Liver (tissue), 8 donors: ENCODE measurements at regions not wholly inside any gene's neighbourhood (a gene's known extent, or its start where the extent isn't known, plus 50 kb on each side); places are given as distances from the start of the nearest gene placed in this dataset.

Experiments used
- DNase-seq: peaks from one replicate; pipeline ENCODE4 v3.0.0-alpha.2; 2017; ENCODE audit warnings: low spot score
- H3K27ac ChIP-seq, 2 donors: one replicate each; pipeline ENCODE4 v1.7.0; 2013; ENCODE audit warnings: inconsistent platforms in 2 of 2, low read length in 2 of 2, control low read depth in 1 of 2, low read depth in 1 of 2, mild to moderate bottlenecking in 1 of 2
- H3K27me3 ChIP-seq, 4 donors: one replicate each; pipeline versions ENCODE4 v1.6.1 to v1.7.0; 2013; ENCODE audit warnings: low read length in 3 of 4, inconsistent platforms in 1 of 4, mild to moderate bottlenecking in 1 of 4, moderate library complexity in 1 of 4; ENCODE audit not compliant: control insufficient read depth in 4 of 4, insufficient read depth in 4 of 4
- H3K36me3 ChIP-seq, 4 donors: one replicate each; pipeline versions ENCODE4 v1.6.1 to v1.7.0; 2013; ENCODE audit warnings: low read length in 3 of 4, mild to moderate bottlenecking in 3 of 4, low read depth in 1 of 4, moderate library complexity in 1 of 4; ENCODE audit not compliant: control insufficient read depth in 4 of 4, insufficient read depth in 3 of 4
- H3K4me1 ChIP-seq, 4 donors: one replicate each; pipeline versions ENCODE4 v1.6.1 to v1.7.0; 2013; ENCODE audit warnings: low read length in 3 of 4, mild to moderate bottlenecking in 3 of 4, moderate library complexity in 1 of 4; ENCODE audit not compliant: control insufficient read depth in 4 of 4, insufficient read depth in 4 of 4
- H3K4me3 ChIP-seq, 3 donors: one replicate each; pipeline versions ENCODE4 v1.6.1 to v1.7.0; 2013; ENCODE audit warnings: low read length in 3 of 3, control low read depth in 1 of 3, low read depth in 1 of 3, mild to moderate bottlenecking in 1 of 3
- H3K9ac ChIP-seq, 2 donors: one replicate each; pipeline ENCODE4 v1.7.0; 2013; ENCODE audit warnings: low read length in 2 of 2, mild to moderate bottlenecking in 2 of 2, moderate library complexity in 2 of 2, control low read depth in 1 of 2, low read depth in 1 of 2
- H3K9me3 ChIP-seq, 4 donors: one replicate each; pipeline versions ENCODE4 v1.6.1 to v1.7.0; 2013; ENCODE audit warnings: low read length in 3 of 4; ENCODE audit not compliant: control insufficient read depth in 4 of 4
- ATF3 ChIP-seq: IDR thresholded peaks from 2 replicates; pipeline ENCODE4 v1.6.1; 2016; ENCODE audit warnings: antibody characterized with exemption
- CTCF ChIP-seq: fragments of 150-350 bp; IDR thresholded peaks from 2 replicates; pipeline ENCODE4 v1.5.1; 2017; ENCODE audit warnings: improper control_type of control experiment, low read depth, low read length; ENCODE audit not compliant: missing input control
- EGR1 ChIP-seq, 2 donors: IDR thresholded peaks; 2 replicates each; pipeline ENCODE4 v1.6.1; 2016 to 2018; ENCODE audit warnings: antibody characterized with exemption in 2 of 2, low read depth in 2 of 2
- FOXA1 ChIP-seq: IDR thresholded peaks from 2 replicates; pipeline ENCODE4 v1.6.1; 2016; ENCODE audit warnings: antibody characterized with exemption
- FOXA2 ChIP-seq: IDR thresholded peaks from 2 replicates; pipeline ENCODE4 v1.6.1; 2016; ENCODE audit warnings: antibody characterized with exemption
- GABPA ChIP-seq, 2 donors: IDR thresholded peaks in 1 of 2; conservative IDR thresholded peaks in 1 of 2; 2 replicates each; pipeline ENCODE4 v1.6.1; 2016; ENCODE audit warnings: antibody characterized with exemption in 2 of 2, mild to moderate bottlenecking in 1 of 2, moderate library complexity in 1 of 2
- HNF4A ChIP-seq, 2 donors: conservative IDR thresholded peaks; 2 replicates each; pipeline ENCODE4 v1.6.1; 2016; ENCODE audit warnings: antibody characterized with exemption in 2 of 2, mild to moderate bottlenecking in 2 of 2
- HNF4G ChIP-seq: IDR thresholded peaks from 2 replicates; pipeline ENCODE4 v1.6.1; 2016; ENCODE audit warnings: antibody characterized with exemption
- JUND ChIP-seq, 2 donors: IDR thresholded peaks; 2 replicates each; pipeline ENCODE4 v1.6.1; 2016; ENCODE audit warnings: antibody characterized with exemption in 2 of 2
- MAX ChIP-seq: IDR thresholded peaks from 2 replicates; pipeline ENCODE4 v1.6.1; 2016; ENCODE audit warnings: antibody characterized with exemption
- NR2F2 ChIP-seq: IDR thresholded peaks from 2 replicates; pipeline ENCODE4 v1.6.1; 2016; ENCODE audit warnings: antibody characterized with exemption
- RAD21 ChIP-seq, 2 donors: IDR thresholded peaks; 2 replicates each; pipeline ENCODE4 v1.6.1; 2016; ENCODE audit warnings: antibody characterized with exemption in 2 of 2, mild to moderate bottlenecking in 2 of 2
- REST ChIP-seq: IDR thresholded peaks from 2 replicates; pipeline ENCODE4 v1.6.1; 2016; ENCODE audit warnings: antibody characterized with exemption, mild to moderate bottlenecking
- RXRA ChIP-seq, 2 donors: IDR thresholded peaks; 2 replicates each; pipeline ENCODE4 v1.6.1; 2017 to 2018; ENCODE audit warnings: antibody characterized with exemption in 2 of 2, mild to moderate bottlenecking in 1 of 2
- SP1 ChIP-seq: IDR thresholded peaks from 2 replicates; pipeline ENCODE4 v1.6.1; 2018; ENCODE audit warnings: antibody characterized with exemption, mild to moderate bottlenecking
- TAF1 ChIP-seq: conservative IDR thresholded peaks from 2 replicates; pipeline ENCODE4 v1.6.1; 2016; ENCODE audit warnings: antibody characterized with exemption, mild to moderate bottlenecking
- YY1 ChIP-seq: IDR thresholded peaks from 2 replicates; pipeline ENCODE4 v1.6.1; 2016; ENCODE audit warnings: antibody characterized with exemption, mild to moderate bottlenecking
- ZBTB33 ChIP-seq: IDR thresholded peaks from 2 replicates; pipeline ENCODE4 v1.6.1; 2016; ENCODE audit warnings: antibody characterized with exemption
- WGBS: extraction: QIAGEN DNeasy Blood & Tissue Kit; methylation state at CpG from one replicate; pipeline ENCODE4 v1.1.7; 2013; 5-methylcytosine and 5-hydroxymethylcytosine counted together
- donor health status: healthy.
- donor health status: healthy.
- donor health status: healthy.
- donor health status: healthy.
- donor health status: healthy.

- TF ChIP-seq SP1 (no peak), JUND (IDR thresholded peaks at IDR 0.05) (no peak), EGR1 (IDR thresholded peaks at IDR 0.05; ENCODE audit: low read depth in 2 of 2) (no peak), YY1 (no peak), RAD21 (IDR thresholded peaks at IDR 0.05) (no peak)
- Histone ChIP-seq H3K36me3 (no peaks in the 10 kb centered on the region), H3K27me3 (no peaks in the 10 kb centered on the region), H3K4me1 (no peaks in the 10 kb centered on the region), H3K9me3 (no peaks in the 10 kb centered on the region), H3K9ac (no peak overlapping the region), H3K27ac (no peak overlapping the region), H3K4me3 (no peak overlapping the region)
- DNase-seq = no peak
- 80% methylated on average over 1 of the region's 1 CpG for WGBS
Measured at GRCh38 chr4:124055336-124055735, 657.2 kb downstream of the ANKRD50 start.

GRCh38 chr4:124055896-124056295 is 656.6 kb downstream of the ANKRD50 start:
- Histone ChIP-seq H3K9ac (no peak overlapping the region), H3K27ac (no peak overlapping the region), H3K9me3 (no peaks in the 10 kb centered on the region), H3K4me1 (no peaks in the 10 kb centered on the region), H3K36me3 (no peaks in the 10 kb centered on the region), H3K4me3 (no peak overlapping the region), H3K27me3 (no peaks in the 10 kb centered on the region)
- TF ChIP-seq TAF1 (no peak), MAX (no peak)
- DNase-seq = no peak

- TF ChIP-seq CTCF (no peak), FOXA2 (no peak), SP1 (peak; percentile 77), GABPA (IDR thresholded peaks at IDR 0.05 in 1 of 2, conservative IDR thresholded peaks at IDR 0.05 in 1 of 2) (no peak), ATF3 (no peak), TAF1 (no peak), FOXA1 (no peak), EGR1 (IDR thresholded peaks at IDR 0.05; ENCODE audit: low read depth in 2 of 2) (no peak), MAX (peak; percentile 21), RAD21 (IDR thresholded peaks at IDR 0.05) (peak; percentile 44 to 55), ZBTB33 (no peak), RXRA (IDR thresholded peaks at IDR 0.05) (peak in 1 of 2 donors; percentile 20), JUND (IDR thresholded peaks at IDR 0.05) (no peak), NR2F2 (peak; percentile 81), HNF4A (conservative IDR thresholded peaks at IDR 0.05) (no peak), REST (no peak), HNF4G (no peak)
- H3K4me3 ChIP-seq = no peak overlapping the region
- H3K9me3 ChIP-seq = no peaks in the 10 kb centered on the region
- 37% methylated on average over 2 of the region's 2 CpGs for whole genome bisulfite sequencing
- H3K9ac ChIP-seq = no peak overlapping the region
- H3K4me1 ChIP-seq = no peaks in the 10 kb centered on the region
- H3K27me3 ChIP-seq = no peaks in the 10 kb centered on the region
- no peak for DNase-seq
- H3K27ac ChIP-seq = peak overlapping the region; percentile 19 to 44
- no peaks in the 10 kb centered on the region for H3K36me3 ChIP-seq
Measured at GRCh38 chr4:124060261-124060918, 652.1 kb downstream of the ANKRD50 start.
